ENCODE measurements at regions not wholly inside any gene's neighbourhood (a gene's known extent, or its start where the extent isn't known, plus 50 kb on each side); places are given as distances from the start of the nearest gene placed in this dataset.

GRCh38 chrX:122113376-122113775 is 1066.0 kb downstream of the GLUD2 start:
- no peak for TF ChIP-seq CTCF (IDR thresholded peaks at IDR 0.05; ENCODE audit: insufficient read depth, low read length, poor library complexity, severe bottlenecking)
- no peak for TF ChIP-seq EZH2phosphoT487 (conservative IDR thresholded peaks at IDR 0.05; ENCODE audit: low read length)
